HG02970 (cell line): ENCODE measurements at regions not wholly inside any gene's neighbourhood (a gene's known extent, or its start where the extent isn't known, plus 50 kb on each side); places are given as distances from the start of the nearest gene placed in this dataset.
"Not testable (repeated sequence)": the region's sequence is repeated elsewhere in the genome, so short reads cannot be mapped to it uniquely, and the experiment has no call there.

Experiments used
- ATAC-seq: cut with Tn5 transposase; IDR thresholded peaks from one replicate; pipeline ENCODE4 v1.9.1; 2021; ENCODE audit warnings: mild to moderate bottlenecking, moderate library complexity, moderate number of reproducible peaks; ENCODE audit not compliant: unreplicated experiment, low FRiP score

GRCh38 chr14:41130274-41130673 is 476.4 kb upstream of the LRFN5 start:
- ATAC-seq: no peak

GRCh38 chr14:41120402-41120801 is 486.3 kb upstream of the LRFN5 start:
- no peak for ATAC-seq

- no peak for ATAC-seq
These were observed 510.5 kb upstream of the LRFN5 start for GRCh38 chr14:41096131-41096530.

GRCh38 chr14:41087056-41087455 is 519.6 kb upstream of the LRFN5 start:
- no peak for ATAC-seq

GRCh38 chr14:41073544-41073943 is 533.1 kb upstream of the LRFN5 start:
- ATAC-seq: no peak

GRCh38 chr14:41072776-41073175 is 533.9 kb upstream of the LRFN5 start:
- ATAC-seq: no peak

- no peak for ATAC-seq
These were observed 535.3 kb upstream of the LRFN5 start for GRCh38 chr14:41071351-41071750.

GRCh38 chr14:41062826-41063225 is 543.9 kb upstream of the LRFN5 start:
- ATAC-seq: no peak

- ATAC-seq: no peak
These were observed 551.1 kb upstream of the LRFN5 start for GRCh38 chr14:41055589-41055988.

- no peak for ATAC-seq
These were observed 554.9 kb upstream of the LRFN5 start for GRCh38 chr14:41051801-41052200.

GRCh38 chr14:41047763-41048162 is 558.9 kb upstream of the LRFN5 start:
- ATAC-seq: no peak

GRCh38 chr14:41037388-41037787 is 569.3 kb upstream of the LRFN5 start:
- no peak for ATAC-seq

GRCh38 chr14:41034969-41035368 is 571.7 kb upstream of the LRFN5 start:
- no peak for ATAC-seq

GRCh38 chr14:41022932-41023331 is 583.7 kb upstream of the LRFN5 start:
- no peak for ATAC-seq

- no peak for ATAC-seq
These were observed 590.5 kb upstream of the LRFN5 start for GRCh38 chr14:41016213-41016612.

GRCh38 chr14:41000350-41000749 is 606.3 kb upstream of the LRFN5 start:
- ATAC-seq: no peak

GRCh38 chr14:40989260-40989659 is 617.4 kb upstream of the LRFN5 start:
- no peak for ATAC-seq

GRCh38 chr14:40987481-40987880 is 619.2 kb upstream of the LRFN5 start:
- ATAC-seq: no peak

GRCh38 chr14:40986655-40987054 is 620.0 kb upstream of the LRFN5 start:
- ATAC-seq: no peak

- ATAC-seq: no peak
These were observed 621.1 kb upstream of the LRFN5 start for GRCh38 chr14:40985584-40985983.

- no peak for ATAC-seq
These were observed 623.1 kb upstream of the LRFN5 start for GRCh38 chr14:40983604-40984003.

GRCh38 chr14:40981247-40981646 is 625.4 kb upstream of the LRFN5 start:
- no peak for ATAC-seq

- ATAC-seq: not testable (repeated sequence)
These were observed 646.4 kb upstream of the LRFN5 start for GRCh38 chr14:40960257-40960656.
